ENCODE measurements at regions not wholly inside any gene's neighbourhood (a gene's known extent, or its start where the extent isn't known, plus 50 kb on each side); places are given as distances from the start of the nearest gene placed in this dataset.

DNA sequence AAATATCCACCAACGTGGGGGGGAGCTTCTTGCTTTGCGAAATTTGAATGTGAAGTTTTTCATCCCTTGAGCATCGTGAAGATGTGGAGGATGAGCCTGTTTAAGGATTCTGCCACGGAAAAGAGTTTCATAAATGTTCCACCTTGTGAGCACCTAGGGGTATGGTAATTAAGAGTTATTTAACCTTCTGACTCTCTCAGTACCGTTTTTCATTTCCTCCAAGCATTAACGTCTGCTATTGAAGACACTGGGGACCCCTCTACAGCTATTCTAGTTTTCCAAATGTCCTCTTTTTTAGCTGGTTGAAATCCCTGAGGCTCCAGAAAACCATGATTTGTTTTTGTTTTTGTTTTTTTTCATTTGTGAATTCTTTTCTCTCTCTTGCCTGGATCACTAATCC lies 79.1 kb upstream of the GALNT2 start:
- no peak for TF ChIP-seq EZH2 (IDR thresholded peaks at IDR 0.05; ENCODE audit: borderline replicate concordance, low read length)
- TF ChIP-seq, protein P1, sequence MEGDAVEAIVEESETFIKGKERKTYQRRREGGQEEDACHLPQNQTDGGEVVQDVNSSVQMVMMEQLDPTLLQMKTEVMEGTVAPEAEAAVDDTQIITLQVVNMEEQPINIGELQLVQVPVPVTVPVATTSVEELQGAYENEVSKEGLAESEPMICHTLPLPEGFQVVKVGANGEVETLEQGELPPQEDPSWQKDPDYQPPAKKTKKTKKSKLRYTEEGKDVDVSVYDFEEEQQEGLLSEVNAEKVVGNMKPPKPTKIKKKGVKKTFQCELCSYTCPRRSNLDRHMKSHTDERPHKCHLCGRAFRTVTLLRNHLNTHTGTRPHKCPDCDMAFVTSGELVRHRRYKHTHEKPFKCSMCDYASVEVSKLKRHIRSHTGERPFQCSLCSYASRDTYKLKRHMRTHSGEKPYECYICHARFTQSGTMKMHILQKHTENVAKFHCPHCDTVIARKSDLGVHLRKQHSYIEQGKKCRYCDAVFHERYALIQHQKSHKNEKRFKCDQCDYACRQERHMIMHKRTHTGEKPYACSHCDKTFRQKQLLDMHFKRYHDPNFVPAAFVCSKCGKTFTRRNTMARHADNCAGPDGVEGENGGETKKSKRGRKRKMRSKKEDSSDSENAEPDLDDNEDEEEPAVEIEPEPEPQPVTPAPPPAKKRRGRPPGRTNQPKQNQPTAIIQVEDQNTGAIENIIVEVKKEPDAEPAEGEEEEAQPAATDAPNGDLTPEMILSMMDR (conservative IDR thresholded peaks at IDR 0.05 in 1 of 2, IDR thresholded peaks at IDR 0.05 in 1 of 2; ENCODE audit: extremely low read depth in 1 of 2, insufficient read depth in 1 of 2, low read depth in 1 of 2, low read length in 2 of 2) = no peak
